WTC11 (cell line): ENCODE measurements at regions not wholly inside any gene's neighbourhood (a gene's known extent, or its start where the extent isn't known, plus 50 kb on each side); places are given as distances from the start of the nearest gene placed in this dataset.

Experiments
- ATAC-seq: fragments of 200-7000 bp; cut with Tn5 transposase; 2 replicates; pipeline ENCODE4 v1.10.0; 2021; ENCODE audit warnings: mild to moderate bottlenecking, moderate library complexity
- CTCF ChIA-PET: fragments of 300-600 bp; sonication (Branson Sonifier 250); formaldehyde crosslinking; loops from one replicate; lab custom pipeline; 2021; ENCODE audit warnings: antibody characterized with exemption; lab: Charles Lee
- POLR2A ChIA-PET: fragments of 350-600 bp; sonication (Branson Sonifier 250); formaldehyde crosslinking; loops from one replicate; lab custom pipeline; 2021; ENCODE audit warnings: antibody characterized with exemption; lab: Charles Lee
- DNase-seq: peaks from one replicate; pipeline ENCODE4 v3.0.0; 2021; ENCODE audit warnings: low spot score
- H3K27ac Mint-ChIP-seq: 2 replicates; pipeline ENCODE4 v1.8.0; 2021; ENCODE audit warnings: mixed read lengths
- H3K27me3 Mint-ChIP-seq: 2 replicates; pipeline ENCODE4 v1.8.0; 2021; ENCODE audit warnings: low read depth, mild to moderate bottlenecking, moderate library complexity, mixed read lengths
- H3K36me3 Mint-ChIP-seq: 2 replicates; pipeline ENCODE4 v1.8.0; 2021; ENCODE audit warnings: mixed read lengths
- H3K4me1 Mint-ChIP-seq: 2 replicates; pipeline ENCODE4 v1.8.0; 2022; ENCODE audit warnings: mixed read lengths
- H3K4me3 Mint-ChIP-seq: 2 replicates; pipeline ENCODE4 v1.8.0; 2021; ENCODE audit warnings: mild to moderate bottlenecking, moderate library complexity, mixed read lengths
- H3K9me3 Mint-ChIP-seq: 2 replicates; pipeline ENCODE4 v1.8.0; 2021; ENCODE audit warnings: mixed read lengths
- CBFB ChIP-seq: sonication (generic); formaldehyde crosslinking; IDR thresholded peaks from 2 replicates; pipeline ENCODE4 v1.8.1; 2022; ENCODE audit warnings: mild to moderate bottlenecking, low read depth, missing genetic modification reagents
- EMX1 ChIP-seq: fragments of 250-450 bp; sonication (Bioruptor Pico); IDR thresholded peaks from 2 replicates; pipeline ENCODE4 v1.8.0; 2021; ENCODE audit warnings: mild to moderate bottlenecking
- ETV6 ChIP-seq: sonication (generic); formaldehyde crosslinking; IDR thresholded peaks from 2 replicates; pipeline ENCODE4 v1.8.1; 2022; ENCODE audit warnings: mild to moderate bottlenecking, missing genetic modification reagents
- FOXJ3 ChIP-seq: sonication (generic); formaldehyde crosslinking; IDR thresholded peaks from 2 replicates; pipeline ENCODE4 v1.9.0; 2021; ENCODE audit warnings: missing genetic modification reagents, mild to moderate bottlenecking, borderline replicate concordance
- FOXP1 ChIP-seq: sonication (generic); formaldehyde crosslinking; IDR thresholded peaks from 2 replicates; pipeline ENCODE4 v1.8.0; 2022; ENCODE audit warnings: missing genetic modification reagents, mild to moderate bottlenecking, moderate library complexity, borderline replicate concordance
- GABPB1 ChIP-seq: sonication (generic); formaldehyde crosslinking; IDR thresholded peaks from 2 replicates; pipeline ENCODE4 v1.8.1; 2023; ENCODE audit warnings: mild to moderate bottlenecking, missing genetic modification reagents
- GRHL2 ChIP-seq: fragments of 250-450 bp; sonication (Bioruptor Pico); IDR thresholded peaks from 2 replicates; pipeline ENCODE4 v1.8.0; 2022; ENCODE audit warnings: mild to moderate bottlenecking, moderate library complexity; ENCODE audit not compliant: insufficient replicate concordance, severe bottlenecking
- GTF2I ChIP-seq: fragments of 250-450 bp; sonication (Bioruptor Pico); conservative IDR thresholded peaks from 2 replicates; pipeline ENCODE4 v1.4.0; 2021; ENCODE audit warnings: mild to moderate bottlenecking
- NR3C1 ChIP-seq: sonication (generic); formaldehyde crosslinking; conservative IDR thresholded peaks from 2 replicates; pipeline ENCODE4 v1.8.1; 2023; ENCODE audit warnings: low read depth, mild to moderate bottlenecking, missing genetic modification reagents
- SMAD4 ChIP-seq: sonication (generic); formaldehyde crosslinking; IDR thresholded peaks from 2 replicates; pipeline ENCODE4 v1.8.0; 2022; ENCODE audit warnings: mild to moderate bottlenecking, missing genetic modification reagents
- SOX15 ChIP-seq: fragments of 250-450 bp; sonication (Bioruptor Pico); IDR thresholded peaks from 2 replicates; pipeline ENCODE4 v1.9.0; 2021; ENCODE audit warnings: mild to moderate bottlenecking
- SP1 ChIP-seq: sonication (generic); formaldehyde crosslinking; conservative IDR thresholded peaks from 2 replicates; pipeline ENCODE4 v1.8.1; 2022; ENCODE audit warnings: missing genetic modification reagents
- TCF7 ChIP-seq: sonication (generic); formaldehyde crosslinking; IDR thresholded peaks from 2 replicates; pipeline ENCODE4 v1.8.0; 2022; ENCODE audit warnings: mild to moderate bottlenecking, low read depth, missing genetic modification reagents, moderate library complexity
- TEAD4 ChIP-seq: sonication (generic); formaldehyde crosslinking; IDR thresholded peaks from 2 replicates; pipeline ENCODE4 v1.8.0; 2022; ENCODE audit warnings: mild to moderate bottlenecking, missing genetic modification reagents
- TP53 ChIP-seq: sonication (generic); formaldehyde crosslinking; IDR thresholded peaks from 2 replicates; pipeline ENCODE4 v1.8.1; 2023; ENCODE audit warnings: mild to moderate bottlenecking, missing genetic modification reagents
- ZNF138 ChIP-seq: sonication (generic); formaldehyde crosslinking; conservative IDR thresholded peaks from 2 replicates; pipeline ENCODE4 v1.8.1; 2022; ENCODE audit warnings: mild to moderate bottlenecking, moderate library complexity, missing genetic modification reagents
- TF ChIP-seq, protein P1 (sequence below): sonication (generic); formaldehyde crosslinking; IDR thresholded peaks from 2 replicates; pipeline ENCODE4 v1.8.0; 2023; ENCODE audit warnings: missing genetic modification reagents, mild to moderate bottlenecking, borderline replicate concordance
- TF ChIP-seq, protein P2 (sequence below): sonication (generic); formaldehyde crosslinking; IDR thresholded peaks from 2 replicates; pipeline ENCODE4 v1.8.1; 2022; ENCODE audit warnings: missing genetic modification reagents, borderline replicate concordance
- TF ChIP-seq, protein P3 (sequence below): fragments of 250-450 bp; sonication (Bioruptor Pico); IDR thresholded peaks from 2 replicates; pipeline ENCODE4 v1.8.0; 2021; ENCODE audit warnings: mild to moderate bottlenecking
- TF ChIP-seq, protein P4 (sequence below): sonication (generic); formaldehyde crosslinking; IDR thresholded peaks from 2 replicates; pipeline ENCODE4 v1.8.0; 2022; ENCODE audit warnings: mild to moderate bottlenecking, missing genetic modification reagents
- TF ChIP-seq, protein P5 (sequence below): sonication (generic); formaldehyde crosslinking; IDR thresholded peaks from 2 replicates; pipeline ENCODE4 v1.8.1; 2023; ENCODE audit warnings: mild to moderate bottlenecking, missing genetic modification reagents
- TF ChIP-seq, protein P6 (sequence below): fragments of 250-450 bp; sonication (Bioruptor Pico); IDR thresholded peaks from 2 replicates; pipeline ENCODE4 v1.9.0; 2021; ENCODE audit warnings: mild to moderate bottlenecking

DNA sequence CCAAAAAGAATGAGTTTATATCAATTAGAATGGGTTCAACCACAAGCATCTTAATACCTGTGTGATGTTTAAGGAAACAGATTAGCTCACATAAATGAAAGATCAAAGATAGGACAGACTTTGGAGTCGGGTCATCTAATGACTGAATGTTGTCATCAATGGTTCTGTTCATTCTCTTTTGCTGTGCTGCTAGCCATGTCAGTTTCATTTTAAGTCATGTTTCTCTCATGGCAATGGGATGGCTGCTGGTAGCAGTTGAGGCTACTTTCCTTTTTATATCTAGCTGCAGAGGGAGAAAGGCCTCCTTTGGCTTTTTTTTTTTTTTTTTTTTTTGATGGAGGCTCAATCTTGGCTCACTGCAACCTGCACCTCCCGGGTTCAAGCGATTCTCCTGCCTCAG, 86.9 kb upstream of the SPAG17 start:
- Mint-ChIP-seq H3K27ac (no peak overlapping the region), H3K4me1 (peaks cover 12% of the 10 kb centered on the region), H3K9me3 (peaks cover 4% of the 10 kb centered on the region)
- TF ChIP-seq, protein P1, sequence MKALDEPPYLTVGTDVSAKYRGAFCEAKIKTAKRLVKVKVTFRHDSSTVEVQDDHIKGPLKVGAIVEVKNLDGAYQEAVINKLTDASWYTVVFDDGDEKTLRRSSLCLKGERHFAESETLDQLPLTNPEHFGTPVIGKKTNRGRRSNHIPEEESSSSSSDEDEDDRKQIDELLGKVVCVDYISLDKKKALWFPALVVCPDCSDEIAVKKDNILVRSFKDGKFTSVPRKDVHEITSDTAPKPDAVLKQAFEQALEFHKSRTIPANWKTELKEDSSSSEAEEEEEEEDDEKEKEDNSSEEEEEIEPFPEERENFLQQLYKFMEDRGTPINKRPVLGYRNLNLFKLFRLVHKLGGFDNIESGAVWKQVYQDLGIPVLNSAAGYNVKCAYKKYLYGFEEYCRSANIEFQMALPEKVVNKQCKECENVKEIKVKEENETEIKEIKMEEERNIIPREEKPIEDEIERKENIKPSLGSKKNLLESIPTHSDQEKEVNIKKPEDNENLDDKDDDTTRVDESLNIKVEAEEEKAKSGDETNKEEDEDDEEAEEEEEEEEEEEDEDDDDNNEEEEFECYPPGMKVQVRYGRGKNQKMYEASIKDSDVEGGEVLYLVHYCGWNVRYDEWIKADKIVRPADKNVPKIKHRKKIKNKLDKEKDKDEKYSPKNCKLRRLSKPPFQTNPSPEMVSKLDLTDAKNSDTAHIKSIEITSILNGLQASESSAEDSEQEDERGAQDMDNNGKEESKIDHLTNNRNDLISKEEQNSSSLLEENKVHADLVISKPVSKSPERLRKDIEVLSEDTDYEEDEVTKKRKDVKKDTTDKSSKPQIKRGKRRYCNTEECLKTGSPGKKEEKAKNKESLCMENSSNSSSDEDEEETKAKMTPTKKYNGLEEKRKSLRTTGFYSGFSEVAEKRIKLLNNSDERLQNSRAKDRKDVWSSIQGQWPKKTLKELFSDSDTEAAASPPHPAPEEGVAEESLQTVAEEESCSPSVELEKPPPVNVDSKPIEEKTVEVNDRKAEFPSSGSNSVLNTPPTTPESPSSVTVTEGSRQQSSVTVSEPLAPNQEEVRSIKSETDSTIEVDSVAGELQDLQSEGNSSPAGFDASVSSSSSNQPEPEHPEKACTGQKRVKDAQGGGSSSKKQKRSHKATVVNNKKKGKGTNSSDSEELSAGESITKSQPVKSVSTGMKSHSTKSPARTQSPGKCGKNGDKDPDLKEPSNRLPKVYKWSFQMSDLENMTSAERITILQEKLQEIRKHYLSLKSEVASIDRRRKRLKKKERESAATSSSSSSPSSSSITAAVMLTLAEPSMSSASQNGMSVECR (CRISPR knock-in tag): no peak
- TF ChIP-seq GRHL2 (CRISPR knock-in tag) (no peak), TEAD4 (CRISPR knock-in tag) (no peak), TP53 (no peak), SOX15 (no peak)
- TF ChIP-seq, protein P2, sequence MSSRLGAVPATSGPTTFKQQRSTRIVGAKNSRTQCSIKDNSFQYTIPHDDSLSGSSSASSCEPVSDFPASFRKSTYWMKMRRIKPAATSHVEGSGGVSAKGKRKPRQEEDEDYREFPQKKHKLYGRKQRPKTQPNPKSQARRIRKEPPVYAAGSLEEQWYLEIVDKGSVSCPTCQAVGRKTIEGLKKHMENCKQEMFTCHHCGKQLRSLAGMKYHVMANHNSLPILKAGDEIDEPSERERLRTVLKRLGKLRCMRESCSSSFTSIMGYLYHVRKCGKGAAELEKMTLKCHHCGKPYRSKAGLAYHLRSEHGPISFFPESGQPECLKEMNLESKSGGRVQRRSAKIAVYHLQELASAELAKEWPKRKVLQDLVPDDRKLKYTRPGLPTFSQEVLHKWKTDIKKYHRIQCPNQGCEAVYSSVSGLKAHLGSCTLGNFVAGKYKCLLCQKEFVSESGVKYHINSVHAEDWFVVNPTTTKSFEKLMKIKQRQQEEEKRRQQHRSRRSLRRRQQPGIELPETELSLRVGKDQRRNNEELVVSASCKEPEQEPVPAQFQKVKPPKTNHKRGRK (CRISPR knock-in tag): no peak
- TF ChIP-seq, protein P3, sequence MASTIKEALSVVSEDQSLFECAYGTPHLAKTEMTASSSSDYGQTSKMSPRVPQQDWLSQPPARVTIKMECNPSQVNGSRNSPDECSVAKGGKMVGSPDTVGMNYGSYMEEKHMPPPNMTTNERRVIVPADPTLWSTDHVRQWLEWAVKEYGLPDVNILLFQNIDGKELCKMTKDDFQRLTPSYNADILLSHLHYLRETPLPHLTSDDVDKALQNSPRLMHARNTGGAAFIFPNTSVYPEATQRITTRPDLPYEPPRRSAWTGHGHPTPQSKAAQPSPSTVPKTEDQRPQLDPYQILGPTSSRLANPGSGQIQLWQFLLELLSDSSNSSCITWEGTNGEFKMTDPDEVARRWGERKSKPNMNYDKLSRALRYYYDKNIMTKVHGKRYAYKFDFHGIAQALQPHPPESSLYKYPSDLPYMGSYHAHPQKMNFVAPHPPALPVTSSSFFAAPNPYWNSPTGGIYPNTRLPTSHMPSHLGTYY (CRISPR knock-in tag): no peak
- TF ChIP-seq, all 79 proteins: peak for 0
- CTCF ChIA-PET: no interaction called here
- no peak for DNase-seq
- Mint-ChIP-seq H3K36me3 (peaks cover 1% of the 10 kb centered on the region; the same call in 1 of the 2 replicates), H3K27me3 (no peaks in the 10 kb centered on the region), H3K4me3 (no peak overlapping the region)
- POLR2A ChIA-PET: no interaction called here
- ATAC-seq: no peak

DNA sequence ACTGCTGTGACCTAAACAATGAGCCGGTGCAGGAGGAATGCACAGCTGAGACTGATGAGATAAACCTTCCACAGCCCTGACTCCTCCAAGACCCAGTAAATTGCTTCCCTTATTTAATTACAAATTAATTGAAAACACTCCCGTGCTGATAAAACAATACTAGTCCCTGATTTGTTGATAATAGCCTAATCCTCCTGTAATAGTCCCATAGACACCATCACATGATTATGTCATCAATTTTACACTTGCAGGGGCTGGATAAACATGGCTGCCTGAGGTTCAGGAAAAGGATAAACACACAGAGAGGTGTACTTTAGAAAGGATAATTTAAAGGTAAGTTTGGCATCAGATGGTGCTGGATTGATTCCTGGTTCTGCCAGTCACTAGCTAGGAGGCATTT, 84.6 kb upstream of the SPAG17 start:
- Mint-ChIP-seq H3K9me3 (no peaks in the 10 kb centered on the region), H3K36me3 (no peaks in the 10 kb centered on the region), H3K4me3 (no peak overlapping the region), H3K27me3 (no peaks in the 10 kb centered on the region), H3K27ac (no peak overlapping the region), H3K4me1 (peaks cover 7% of the 10 kb centered on the region)
- no peak for DNase-seq
- CTCF ChIA-PET: no interaction called here
- no peak for ATAC-seq
- POLR2A ChIA-PET: no interaction called here
- no peak for TF ChIP-seq FOXJ3 (CRISPR knock-in tag)
- no peak for TF ChIP-seq ZNF138 (CRISPR knock-in tag)
- TF ChIP-seq, protein P4, sequence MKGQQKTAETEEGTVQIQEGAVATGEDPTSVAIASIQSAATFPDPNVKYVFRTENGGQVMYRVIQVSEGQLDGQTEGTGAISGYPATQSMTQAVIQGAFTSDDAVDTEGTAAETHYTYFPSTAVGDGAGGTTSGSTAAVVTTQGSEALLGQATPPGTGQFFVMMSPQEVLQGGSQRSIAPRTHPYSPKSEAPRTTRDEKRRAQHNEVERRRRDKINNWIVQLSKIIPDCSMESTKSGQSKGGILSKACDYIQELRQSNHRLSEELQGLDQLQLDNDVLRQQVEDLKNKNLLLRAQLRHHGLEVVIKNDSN (CRISPR knock-in tag): no peak
- TF ChIP-seq SP1: no peak
- TF ChIP-seq, protein P2 (CRISPR knock-in tag): no peak
- TF ChIP-seq GTF2I (CRISPR knock-in tag): no peak
- TF ChIP-seq, protein P5, sequence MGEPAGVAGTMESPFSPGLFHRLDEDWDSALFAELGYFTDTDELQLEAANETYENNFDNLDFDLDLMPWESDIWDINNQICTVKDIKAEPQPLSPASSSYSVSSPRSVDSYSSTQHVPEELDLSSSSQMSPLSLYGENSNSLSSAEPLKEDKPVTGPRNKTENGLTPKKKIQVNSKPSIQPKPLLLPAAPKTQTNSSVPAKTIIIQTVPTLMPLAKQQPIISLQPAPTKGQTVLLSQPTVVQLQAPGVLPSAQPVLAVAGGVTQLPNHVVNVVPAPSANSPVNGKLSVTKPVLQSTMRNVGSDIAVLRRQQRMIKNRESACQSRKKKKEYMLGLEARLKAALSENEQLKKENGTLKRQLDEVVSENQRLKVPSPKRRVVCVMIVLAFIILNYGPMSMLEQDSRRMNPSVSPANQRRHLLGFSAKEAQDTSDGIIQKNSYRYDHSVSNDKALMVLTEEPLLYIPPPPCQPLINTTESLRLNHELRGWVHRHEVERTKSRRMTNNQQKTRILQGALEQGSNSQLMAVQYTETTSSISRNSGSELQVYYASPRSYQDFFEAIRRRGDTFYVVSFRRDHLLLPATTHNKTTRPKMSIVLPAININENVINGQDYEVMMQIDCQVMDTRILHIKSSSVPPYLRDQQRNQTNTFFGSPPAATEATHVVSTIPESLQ (CRISPR knock-in tag): no peak
- no peak for TF ChIP-seq NR3C1 (CRISPR knock-in tag)
- TF ChIP-seq SMAD4: no peak
- no peak for TF ChIP-seq TEAD4 (CRISPR knock-in tag)
- no peak for TF ChIP-seq CBFB
- no peak for TF ChIP-seq ETV6 (CRISPR knock-in tag)
- no peak for TF ChIP-seq TCF7 (CRISPR knock-in tag)
- TF ChIP-seq EMX1 (CRISPR knock-in tag): no peak
- TF ChIP-seq GABPB1 (CRISPR knock-in tag): no peak
- TF ChIP-seq, protein P6, sequence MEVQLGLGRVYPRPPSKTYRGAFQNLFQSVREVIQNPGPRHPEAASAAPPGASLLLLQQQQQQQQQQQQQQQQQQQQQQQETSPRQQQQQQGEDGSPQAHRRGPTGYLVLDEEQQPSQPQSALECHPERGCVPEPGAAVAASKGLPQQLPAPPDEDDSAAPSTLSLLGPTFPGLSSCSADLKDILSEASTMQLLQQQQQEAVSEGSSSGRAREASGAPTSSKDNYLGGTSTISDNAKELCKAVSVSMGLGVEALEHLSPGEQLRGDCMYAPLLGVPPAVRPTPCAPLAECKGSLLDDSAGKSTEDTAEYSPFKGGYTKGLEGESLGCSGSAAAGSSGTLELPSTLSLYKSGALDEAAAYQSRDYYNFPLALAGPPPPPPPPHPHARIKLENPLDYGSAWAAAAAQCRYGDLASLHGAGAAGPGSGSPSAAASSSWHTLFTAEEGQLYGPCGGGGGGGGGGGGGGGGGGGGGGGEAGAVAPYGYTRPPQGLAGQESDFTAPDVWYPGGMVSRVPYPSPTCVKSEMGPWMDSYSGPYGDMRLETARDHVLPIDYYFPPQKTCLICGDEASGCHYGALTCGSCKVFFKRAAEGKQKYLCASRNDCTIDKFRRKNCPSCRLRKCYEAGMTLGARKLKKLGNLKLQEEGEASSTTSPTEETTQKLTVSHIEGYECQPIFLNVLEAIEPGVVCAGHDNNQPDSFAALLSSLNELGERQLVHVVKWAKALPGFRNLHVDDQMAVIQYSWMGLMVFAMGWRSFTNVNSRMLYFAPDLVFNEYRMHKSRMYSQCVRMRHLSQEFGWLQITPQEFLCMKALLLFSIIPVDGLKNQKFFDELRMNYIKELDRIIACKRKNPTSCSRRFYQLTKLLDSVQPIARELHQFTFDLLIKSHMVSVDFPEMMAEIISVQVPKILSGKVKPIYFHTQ (CRISPR knock-in tag): no peak
- TF ChIP-seq FOXP1 (CRISPR knock-in tag): no peak
